ENCODE measurements at regions not wholly inside any gene's neighbourhood (a gene's known extent, or its start where the extent isn't known, plus 50 kb on each side); places are given as distances from the start of the nearest gene placed in this dataset.
A peak's percentile ranks its signal among the peaks of the same experiment; 100 is the strongest.

DNA sequence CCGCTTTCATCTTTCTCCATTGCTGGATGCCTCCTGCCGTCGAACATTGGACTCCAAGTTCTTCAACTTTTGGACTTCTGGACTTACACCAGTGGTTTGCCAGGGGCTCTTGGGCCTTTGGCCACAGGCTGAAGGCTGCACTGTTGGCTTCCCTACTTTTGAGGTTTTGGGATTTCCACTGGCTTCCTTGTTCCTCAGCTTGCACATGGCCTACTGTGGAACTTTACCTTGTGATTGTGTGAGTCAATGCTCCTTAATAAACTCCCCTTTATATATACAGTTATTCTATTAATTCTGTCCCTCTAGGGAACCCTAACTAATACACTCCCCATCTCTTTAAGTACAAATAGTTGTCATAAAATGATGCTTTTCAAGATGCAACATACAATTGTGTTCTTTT, 595.3 kb downstream of the ARAP2 start:
- DNase-seq: no peak

DNA sequence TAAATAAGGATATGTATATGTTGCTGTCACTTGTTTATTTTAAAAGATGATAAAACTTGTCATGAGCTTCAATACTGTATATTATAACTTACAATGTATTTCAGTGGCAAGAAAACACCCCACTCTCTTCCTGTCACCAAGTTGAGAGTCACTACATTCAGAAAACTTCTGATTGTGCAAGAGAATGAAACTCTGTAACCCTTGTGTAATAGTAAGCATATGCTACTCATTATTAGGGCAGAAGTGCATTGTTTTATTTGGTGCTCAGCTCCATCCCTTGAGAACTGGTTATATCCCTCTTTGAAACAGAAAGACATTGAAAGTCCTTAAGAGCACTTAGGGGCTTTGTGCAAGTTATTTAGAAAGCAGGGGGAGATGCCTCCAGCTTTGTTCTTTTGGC, 594.5 kb downstream of the ARAP2 start:
- no peak for DNase-seq

DNA sequence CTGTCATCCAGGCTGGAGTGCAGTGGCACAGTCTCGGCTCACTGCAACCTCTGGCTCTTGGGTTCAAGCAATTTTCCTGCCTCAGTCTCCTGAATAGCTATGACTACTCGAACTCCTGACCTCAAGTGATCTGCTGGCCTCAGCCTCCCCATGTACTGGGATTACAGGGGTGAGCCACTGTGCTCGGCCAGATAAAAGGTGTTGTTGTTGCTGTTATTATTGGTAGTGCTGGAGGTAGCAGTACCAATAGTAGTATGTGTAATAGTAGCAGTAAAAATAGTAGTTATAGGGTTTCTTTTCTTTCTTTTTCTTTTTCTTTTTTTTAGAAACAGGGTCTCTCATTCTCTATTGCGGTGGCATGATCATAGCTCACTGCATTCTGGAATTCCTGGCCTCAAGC, 592.1 kb downstream of the ARAP2 start:
- DNase-seq: no peak

GRCh38 chr4:35653451-35653850, 590.9 kb downstream of the ARAP2 start:
- DNase-seq: no peak

DNA sequence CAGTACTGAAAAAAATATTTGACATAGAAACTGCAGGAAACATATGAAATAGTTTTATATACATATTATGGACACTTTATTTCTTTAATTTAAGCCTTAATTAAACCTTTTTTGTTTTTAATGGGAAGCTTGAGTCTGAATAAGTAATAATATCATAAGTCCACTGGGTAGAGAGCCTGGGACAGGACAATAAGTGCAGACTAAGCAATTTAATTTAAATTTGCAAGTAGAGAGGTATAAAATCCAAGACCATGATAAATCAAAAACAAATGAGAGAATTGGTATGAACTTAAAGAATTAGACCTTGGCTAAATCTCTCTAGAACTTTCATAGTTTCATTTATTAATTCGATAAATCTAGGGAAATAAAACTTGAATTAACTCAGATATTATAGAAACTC, 571.2 kb downstream of the ARAP2 start:
- no peak for DNase-seq

DNA sequence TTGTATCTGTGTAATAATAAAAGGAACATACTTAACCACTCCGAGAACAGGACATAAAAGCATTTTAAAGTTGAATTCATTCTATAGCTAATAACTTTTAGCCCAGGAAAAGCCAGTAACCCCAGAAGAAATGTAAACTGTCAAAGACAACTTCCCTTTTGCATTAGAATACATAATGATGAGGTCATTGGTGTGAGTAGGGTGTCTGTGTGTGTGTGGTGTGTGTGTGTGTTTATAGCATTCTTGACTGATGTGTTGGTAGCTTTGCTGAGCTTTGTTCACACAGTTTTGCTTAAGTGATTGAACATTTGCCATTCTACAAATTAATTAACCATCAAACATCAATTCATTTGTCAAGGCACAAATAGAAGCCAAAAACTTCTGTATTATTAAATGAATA, 559.6 kb downstream of the ARAP2 start:
- no peak for DNase-seq

DNA sequence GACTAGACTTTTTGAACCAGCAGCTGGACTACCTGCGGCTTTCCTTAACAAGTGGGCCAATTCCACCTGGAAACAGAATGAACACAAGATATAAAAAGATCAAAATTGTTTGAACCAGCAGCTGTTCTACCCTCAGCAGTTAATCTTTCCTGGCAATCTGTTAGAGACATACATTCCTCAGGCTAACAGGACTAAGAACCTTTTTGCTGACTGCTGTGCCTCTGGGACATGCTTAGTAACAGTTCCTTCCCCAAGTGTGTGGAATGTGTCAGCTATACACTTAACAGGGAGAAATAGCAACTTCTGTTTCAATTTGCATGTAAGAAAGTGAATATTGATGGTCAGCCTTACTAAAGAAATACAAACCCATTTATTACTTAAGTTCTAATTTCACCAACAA, 554.4 kb downstream of the ARAP2 start:
- peak; percentile 61 for DNase-seq

GRCh38 chr4:35690271-35690670, 554.0 kb downstream of the ARAP2 start:
- no peak for DNase-seq

GRCh38 chr4:35695003-35695402, 549.3 kb downstream of the ARAP2 start:
- peak; percentile 85 for DNase-seq

DNA sequence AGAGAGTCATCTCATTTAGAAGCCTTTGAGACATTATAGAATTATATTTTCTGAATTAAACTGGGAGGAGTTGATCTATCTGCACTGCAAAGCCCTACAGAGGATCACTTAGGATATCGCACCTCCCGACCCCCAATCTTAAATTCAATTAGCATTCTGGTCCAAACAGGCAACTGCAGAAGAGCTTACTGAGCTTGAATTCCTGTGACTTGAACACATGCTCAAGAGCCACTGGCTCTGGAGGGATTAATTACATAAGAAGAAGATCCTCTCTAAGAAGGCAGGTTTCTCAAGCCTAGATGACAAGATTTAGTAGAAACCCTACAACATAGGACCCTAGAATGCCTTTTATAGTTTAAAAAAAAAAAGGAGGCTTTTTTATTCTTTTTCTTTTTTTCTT, 548.9 kb downstream of the ARAP2 start:
- peak; percentile 86 for DNase-seq

DNA sequence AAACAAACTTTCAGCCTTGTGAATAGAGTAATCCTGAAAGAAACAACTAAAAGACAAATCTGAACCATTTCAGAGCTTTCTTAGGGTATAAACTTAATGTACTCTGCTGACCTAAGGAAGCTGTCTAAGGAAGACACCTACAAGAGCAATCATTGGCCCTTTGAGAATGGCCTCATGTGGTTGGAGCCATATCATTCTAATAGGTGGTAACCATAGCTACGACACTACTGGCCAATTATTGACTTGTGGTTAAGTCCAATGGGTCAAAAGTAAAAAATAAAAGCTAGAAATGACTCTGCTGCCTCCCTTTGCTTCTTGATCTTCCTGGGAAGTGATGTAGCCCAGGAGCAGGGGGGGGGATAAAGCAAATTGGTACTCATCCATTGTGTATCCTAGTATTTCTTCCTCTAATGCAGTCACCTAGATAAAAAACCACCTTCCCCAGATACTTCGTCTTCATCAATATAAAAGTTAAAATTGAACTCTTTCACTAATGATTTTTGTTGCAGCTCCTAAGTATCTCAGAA, 547.0 kb downstream of the ARAP2 start:
- DNase-seq: no peak

- DNase-seq: no peak
Measured at GRCh38 chr4:35700663-35701062, 543.7 kb downstream of the ARAP2 start.

GRCh38 chr4:35709080-35709479, 535.2 kb downstream of the ARAP2 start:
- DNase-seq: no peak

- DNase-seq: no peak
Measured at GRCh38 chr4:35710343-35710742, 534.0 kb downstream of the ARAP2 start.

GRCh38 chr4:35711127-35711526, 533.2 kb downstream of the ARAP2 start:
- DNase-seq: no peak

DNA sequence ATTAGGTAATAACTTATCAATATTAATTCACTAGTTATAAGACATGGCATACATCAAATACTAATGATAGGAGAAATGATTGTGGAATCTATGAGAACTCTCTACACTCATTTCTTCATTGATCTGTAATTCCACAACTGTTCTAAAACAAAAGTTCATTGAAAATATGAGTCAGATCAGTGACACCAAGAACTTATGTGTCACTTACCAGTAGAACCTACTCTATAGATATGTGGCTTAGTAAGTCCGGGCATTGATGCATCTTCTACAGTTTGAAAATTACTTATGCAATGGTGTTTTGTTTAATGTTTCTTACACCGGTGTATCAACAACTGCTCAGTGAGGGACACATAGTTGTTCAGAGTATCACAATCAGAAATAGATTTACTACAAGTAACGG, 520.3 kb downstream of the ARAP2 start:
- DNase-seq: no peak

- DNase-seq: peak; percentile 4
Measured at GRCh38 chr4:35725131-35725530, 519.2 kb downstream of the ARAP2 start.

- no peak for DNase-seq
Measured at GRCh38 chr4:35730414-35730813, 513.9 kb downstream of the ARAP2 start.

DNA sequence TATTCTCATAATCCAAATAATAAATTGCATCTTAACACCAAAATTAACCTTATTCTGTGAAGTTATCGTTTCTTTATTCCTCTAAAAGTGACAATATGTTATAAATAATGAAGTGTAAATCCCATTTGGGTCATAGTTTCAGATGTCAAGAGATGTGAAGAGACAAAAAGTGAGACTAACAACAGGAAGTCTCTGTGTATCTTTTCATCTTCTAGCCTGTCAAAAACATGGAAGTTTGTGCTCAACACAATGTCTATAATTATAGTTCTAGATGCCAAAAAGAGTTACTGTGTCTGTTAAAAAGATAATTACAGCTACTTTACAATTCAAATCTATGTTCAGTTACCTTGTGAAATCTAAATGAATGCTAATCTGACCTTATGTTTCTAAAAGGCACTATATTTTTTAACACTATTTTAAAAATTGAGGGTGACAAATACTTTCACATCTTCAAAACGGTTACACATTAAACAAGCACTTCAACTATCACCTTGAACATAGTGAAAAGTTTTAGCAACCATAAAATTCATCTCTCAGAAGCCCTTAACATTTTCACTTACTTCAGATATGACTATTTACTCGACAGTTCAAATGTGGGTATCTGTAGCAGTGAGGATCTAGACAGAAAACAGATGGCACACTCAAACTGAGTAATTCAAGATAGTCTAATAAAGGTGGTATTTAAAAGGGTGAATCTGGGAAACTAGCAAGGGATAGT, 509.8 kb downstream of the ARAP2 start:
- DNase-seq: no peak

DNA sequence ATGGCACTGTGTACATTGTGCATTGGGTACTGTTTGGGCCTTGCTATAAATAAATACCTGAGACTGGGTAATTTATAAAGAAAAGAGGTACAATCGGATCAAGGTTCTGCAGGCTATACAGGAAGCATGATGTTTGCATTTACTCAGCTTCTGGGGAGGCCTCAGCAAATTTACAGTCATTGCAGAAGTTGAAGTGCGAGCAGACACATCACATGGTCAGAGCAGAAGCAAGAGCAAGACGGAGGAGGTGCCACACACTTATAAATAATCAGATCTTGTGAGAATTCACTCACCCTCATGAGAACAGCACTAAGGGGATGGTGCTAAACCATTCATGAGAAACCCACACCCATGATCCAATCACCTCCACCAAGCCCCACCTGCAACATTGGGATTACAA, 505.0 kb downstream of the ARAP2 start:
- DNase-seq: no peak

- no peak for DNase-seq
Measured at GRCh38 chr4:35754047-35754446, 490.3 kb downstream of the ARAP2 start.

DNA sequence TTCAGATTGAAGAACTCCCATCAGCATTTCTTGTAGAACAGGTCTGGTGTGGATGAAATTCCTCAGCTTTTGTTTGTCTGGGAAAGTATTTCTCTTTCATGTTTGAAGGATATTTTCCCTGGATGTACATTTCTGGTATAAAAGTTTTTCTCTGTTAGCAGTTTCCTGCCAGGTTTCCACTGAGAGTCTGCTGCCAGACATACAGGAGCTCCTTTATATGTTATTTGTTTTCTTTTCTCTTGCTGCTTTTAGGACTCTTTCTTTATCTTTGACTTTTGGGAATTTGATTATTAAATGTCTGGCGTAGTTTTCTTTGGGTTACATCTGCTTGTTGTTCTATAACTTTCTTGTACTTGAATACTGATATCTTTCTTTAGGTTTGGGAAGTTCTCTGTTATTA, 486.5 kb downstream of the ARAP2 start:
- DNase-seq: no peak

GRCh38 chr4:35760807-35761206, 483.5 kb downstream of the ARAP2 start:
- DNase-seq: no peak

DNA sequence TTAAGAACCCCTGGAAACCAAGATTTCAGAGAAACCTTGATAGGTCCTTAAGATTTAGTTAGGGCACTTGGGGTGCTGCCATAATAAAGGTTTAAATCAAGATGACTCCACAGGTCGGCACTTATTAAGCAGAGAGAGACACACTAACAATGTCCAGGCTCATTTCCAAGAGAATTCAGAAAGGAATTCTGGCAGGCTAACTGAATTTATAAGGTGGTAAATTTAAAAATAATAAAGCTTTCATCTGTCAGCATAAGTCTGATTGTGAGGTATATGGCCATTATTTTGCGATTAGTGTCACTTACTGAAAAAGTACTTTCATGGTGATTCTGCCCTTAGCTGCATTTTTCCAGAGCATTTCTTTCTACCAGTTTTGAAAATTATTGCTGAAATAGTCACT, 472.7 kb downstream of the ARAP2 start:
- no peak for DNase-seq

GRCh38 chr4:35772291-35772690, 472.0 kb downstream of the ARAP2 start:
- DNase-seq: no peak
